ENCODE measurements at regions not wholly inside any gene's neighbourhood (a gene's known extent, or its start where the extent isn't known, plus 50 kb on each side); places are given as distances from the start of the nearest gene placed in this dataset.

DNA sequence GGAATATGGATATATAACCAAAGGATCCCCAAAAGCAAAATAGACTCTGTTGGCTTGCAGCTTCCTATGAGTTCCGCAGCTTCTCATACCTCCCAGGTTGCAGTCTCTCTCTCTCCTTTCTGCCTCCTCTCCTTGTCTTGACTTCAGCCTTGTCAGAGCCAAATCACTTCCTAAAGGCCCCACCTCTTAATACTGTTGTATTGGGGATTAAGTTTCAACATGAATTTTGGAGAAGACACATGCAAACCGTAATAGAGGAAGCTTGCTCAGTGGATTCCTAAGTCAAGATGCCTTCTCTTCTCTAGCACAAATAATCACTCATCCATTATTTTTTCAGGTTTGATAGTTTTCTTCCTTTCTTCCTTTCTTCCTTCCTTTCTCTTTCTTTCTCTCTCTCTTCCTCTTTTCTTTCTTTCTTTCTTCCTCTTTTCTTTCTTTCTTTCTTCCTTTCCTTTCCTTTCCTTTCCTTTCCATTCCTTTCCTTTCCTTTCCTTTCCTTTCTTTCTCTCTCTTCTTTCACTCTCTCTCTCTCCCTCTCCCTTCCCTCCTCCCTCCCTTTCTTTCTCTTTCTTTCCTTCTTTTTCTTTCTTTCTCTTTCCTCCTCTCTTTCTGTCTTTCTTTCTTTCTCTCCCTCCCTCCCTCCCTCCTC, 411.3 kb upstream of the TPM1 start:
- no peak overlapping the region for H3K4me2 ChIP-seq (ENCODE audit: low read length)
- no peak overlapping the region for H2AFZ ChIP-seq (ENCODE audit: low read depth, low read length)
- H3K9ac ChIP-seq (ENCODE audit: low read length), result no peak overlapping the region
- no peaks in the 10 kb centered on the region for H3K36me3 ChIP-seq (ENCODE audit: insufficient read depth, low read length)
- H3K9me2 ChIP-seq (ENCODE audit: insufficient read depth, low read length), result no peaks in the 10 kb centered on the region
- no peaks in the 10 kb centered on the region for H4K20me1 ChIP-seq (ENCODE audit: insufficient read depth)
- no peaks in the 10 kb centered on the region for H3K79me2 ChIP-seq (replicated peaks; ENCODE audit: insufficient read depth, low read length)
- H3K9me3 ChIP-seq (ENCODE audit: low read length), result no peaks in the 10 kb centered on the region
- H3F3A ChIP-seq (ENCODE audit: insufficient read depth, low read length, poor library complexity, severe bottlenecking), result no peaks in the 10 kb centered on the region
- no peak overlapping the region for H3K27ac ChIP-seq (ENCODE audit: low read length)
- H3K4me3 ChIP-seq (ENCODE audit: low read length), result no peak overlapping the region
- H3K27me3 ChIP-seq (ENCODE audit: insufficient read depth, low read depth, low read length), result no peaks in the 10 kb centered on the region
- TF ChIP-seq, protein P1, sequence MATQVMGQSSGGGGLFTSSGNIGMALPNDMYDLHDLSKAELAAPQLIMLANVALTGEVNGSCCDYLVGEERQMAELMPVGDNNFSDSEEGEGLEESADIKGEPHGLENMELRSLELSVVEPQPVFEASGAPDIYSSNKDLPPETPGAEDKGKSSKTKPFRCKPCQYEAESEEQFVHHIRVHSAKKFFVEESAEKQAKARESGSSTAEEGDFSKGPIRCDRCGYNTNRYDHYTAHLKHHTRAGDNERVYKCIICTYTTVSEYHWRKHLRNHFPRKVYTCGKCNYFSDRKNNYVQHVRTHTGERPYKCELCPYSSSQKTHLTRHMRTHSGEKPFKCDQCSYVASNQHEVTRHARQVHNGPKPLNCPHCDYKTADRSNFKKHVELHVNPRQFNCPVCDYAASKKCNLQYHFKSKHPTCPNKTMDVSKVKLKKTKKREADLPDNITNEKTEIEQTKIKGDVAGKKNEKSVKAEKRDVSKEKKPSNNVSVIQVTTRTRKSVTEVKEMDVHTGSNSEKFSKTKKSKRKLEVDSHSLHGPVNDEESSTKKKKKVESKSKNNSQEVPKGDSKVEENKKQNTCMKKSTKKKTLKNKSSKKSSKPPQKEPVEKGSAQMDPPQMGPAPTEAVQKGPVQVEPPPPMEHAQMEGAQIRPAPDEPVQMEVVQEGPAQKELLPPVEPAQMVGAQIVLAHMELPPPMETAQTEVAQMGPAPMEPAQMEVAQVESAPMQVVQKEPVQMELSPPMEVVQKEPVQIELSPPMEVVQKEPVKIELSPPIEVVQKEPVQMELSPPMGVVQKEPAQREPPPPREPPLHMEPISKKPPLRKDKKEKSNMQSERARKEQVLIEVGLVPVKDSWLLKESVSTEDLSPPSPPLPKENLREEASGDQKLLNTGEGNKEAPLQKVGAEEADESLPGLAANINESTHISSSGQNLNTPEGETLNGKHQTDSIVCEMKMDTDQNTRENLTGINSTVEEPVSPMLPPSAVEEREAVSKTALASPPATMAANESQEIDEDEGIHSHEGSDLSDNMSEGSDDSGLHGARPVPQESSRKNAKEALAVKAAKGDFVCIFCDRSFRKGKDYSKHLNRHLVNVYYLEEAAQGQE (IDR thresholded peaks at IDR 0.05; ENCODE audit: borderline replicate concordance), result no peak
- no peak for TF ChIP-seq MXI1 (conservative IDR thresholded peaks at IDR 0.05; ENCODE audit: poor library complexity, severe bottlenecking)
- no peak for TF ChIP-seq TAF1 (IDR thresholded peaks at IDR 0.05; ENCODE audit: low read depth)
- no peak for TF ChIP-seq EP300 (conservative IDR thresholded peaks at IDR 0.05; ENCODE audit: poor library complexity, severe bottlenecking)

DNA sequence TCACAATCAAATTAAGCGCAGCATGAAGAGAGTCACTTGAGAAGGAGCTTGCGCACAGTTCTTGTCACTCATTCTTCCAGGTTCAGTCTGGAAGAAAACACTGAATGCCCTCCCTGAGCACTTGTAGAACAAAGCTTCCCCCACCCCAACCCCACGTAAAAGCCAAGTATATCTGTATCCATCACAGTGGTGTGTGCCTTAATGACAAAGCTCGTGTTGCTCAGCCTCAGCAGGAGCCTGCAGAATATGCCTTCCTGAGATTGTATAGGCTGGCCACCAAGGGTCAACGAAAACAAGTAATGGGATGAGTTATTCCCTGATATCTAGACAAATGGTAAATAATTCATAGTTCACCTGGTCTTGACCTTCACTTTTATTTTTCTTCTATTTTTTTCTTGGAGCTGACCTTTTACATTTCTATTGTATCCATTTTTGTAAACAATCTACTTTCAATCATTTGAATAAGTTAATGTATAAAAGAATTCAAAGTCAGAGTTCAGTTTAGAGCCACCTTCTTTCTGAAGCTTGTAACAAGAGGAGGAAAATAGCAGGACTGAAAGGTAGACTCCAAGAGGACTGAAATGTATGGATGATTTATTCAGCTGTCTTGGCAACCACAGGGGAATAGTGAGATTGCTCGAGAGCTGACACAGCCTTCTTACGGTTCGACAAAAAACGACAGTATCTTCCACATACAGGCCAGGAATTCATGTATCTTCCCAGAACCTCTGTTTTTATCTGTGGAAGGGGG, 405.5 kb upstream of the TPM1 start:
- Histone ChIP-seq H3K36me3 (ENCODE audit: insufficient read depth, low read length) (no peaks in the 10 kb centered on the region), H3K4me3 (ENCODE audit: low read length) (no peak overlapping the region), H2AFZ (ENCODE audit: low read depth, low read length) (no peak overlapping the region), H3K79me2 (replicated peaks; ENCODE audit: insufficient read depth, low read length) (no peaks in the 10 kb centered on the region), H3K9me2 (ENCODE audit: insufficient read depth, low read length) (no peaks in the 10 kb centered on the region), H3K9me3 (ENCODE audit: low read length) (no peaks in the 10 kb centered on the region), H3F3A (ENCODE audit: insufficient read depth, low read length, poor library complexity, severe bottlenecking) (no peaks in the 10 kb centered on the region), H3K4me2 (ENCODE audit: low read length) (no peak overlapping the region), H3K27ac (ENCODE audit: low read length) (no peak overlapping the region), H3K27me3 (ENCODE audit: insufficient read depth, low read depth, low read length) (no peaks in the 10 kb centered on the region), H4K20me1 (ENCODE audit: insufficient read depth) (no peaks in the 10 kb centered on the region), H3K9ac (ENCODE audit: low read length) (no peak overlapping the region)
- no peak for TF ChIP-seq RAD21 (conservative IDR thresholded peaks at IDR 0.05)
- TF ChIP-seq, protein P2, sequence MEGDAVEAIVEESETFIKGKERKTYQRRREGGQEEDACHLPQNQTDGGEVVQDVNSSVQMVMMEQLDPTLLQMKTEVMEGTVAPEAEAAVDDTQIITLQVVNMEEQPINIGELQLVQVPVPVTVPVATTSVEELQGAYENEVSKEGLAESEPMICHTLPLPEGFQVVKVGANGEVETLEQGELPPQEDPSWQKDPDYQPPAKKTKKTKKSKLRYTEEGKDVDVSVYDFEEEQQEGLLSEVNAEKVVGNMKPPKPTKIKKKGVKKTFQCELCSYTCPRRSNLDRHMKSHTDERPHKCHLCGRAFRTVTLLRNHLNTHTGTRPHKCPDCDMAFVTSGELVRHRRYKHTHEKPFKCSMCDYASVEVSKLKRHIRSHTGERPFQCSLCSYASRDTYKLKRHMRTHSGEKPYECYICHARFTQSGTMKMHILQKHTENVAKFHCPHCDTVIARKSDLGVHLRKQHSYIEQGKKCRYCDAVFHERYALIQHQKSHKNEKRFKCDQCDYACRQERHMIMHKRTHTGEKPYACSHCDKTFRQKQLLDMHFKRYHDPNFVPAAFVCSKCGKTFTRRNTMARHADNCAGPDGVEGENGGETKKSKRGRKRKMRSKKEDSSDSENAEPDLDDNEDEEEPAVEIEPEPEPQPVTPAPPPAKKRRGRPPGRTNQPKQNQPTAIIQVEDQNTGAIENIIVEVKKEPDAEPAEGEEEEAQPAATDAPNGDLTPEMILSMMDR (IDR thresholded peaks at IDR 0.05; ENCODE audit: poor library complexity, severe bottlenecking), result no peak
- TF ChIP-seq SMC3 (conservative IDR thresholded peaks at IDR 0.05; ENCODE audit: poor library complexity), result no peak
- no peak for TF ChIP-seq EP300 (conservative IDR thresholded peaks at IDR 0.05; ENCODE audit: poor library complexity, severe bottlenecking)
- TF ChIP-seq, protein P1 (IDR thresholded peaks at IDR 0.05; ENCODE audit: borderline replicate concordance), result no peak
- TF ChIP-seq POLR2AphosphoS5 (IDR thresholded peaks at IDR 0.05), result no peak
- TF ChIP-seq TAF1 (IDR thresholded peaks at IDR 0.05; ENCODE audit: low read depth), result no peak
- no peak for TF ChIP-seq MXI1 (conservative IDR thresholded peaks at IDR 0.05; ENCODE audit: poor library complexity, severe bottlenecking)
- TF ChIP-seq EZH2 (IDR thresholded peaks at IDR 0.05; ENCODE audit: borderline replicate concordance, insufficient read depth, low read length, poor library complexity, severe bottlenecking), result no peak
